MV-4-11 (cell line): ENCODE measurements at regions not wholly inside any gene's neighbourhood (a gene's known extent, or its start where the extent isn't known, plus 50 kb on each side); places are given as distances from the start of the nearest gene placed in this dataset.
"Not testable (repeated sequence)": the region's sequence is repeated elsewhere in the genome, so short reads cannot be mapped to it uniquely, and the experiment has no call there.

Experiments
- DNase-seq: peaks from one replicate; lab custom pipeline; 2025; lab: John Stamatoyannopoulos, UW

DNA sequence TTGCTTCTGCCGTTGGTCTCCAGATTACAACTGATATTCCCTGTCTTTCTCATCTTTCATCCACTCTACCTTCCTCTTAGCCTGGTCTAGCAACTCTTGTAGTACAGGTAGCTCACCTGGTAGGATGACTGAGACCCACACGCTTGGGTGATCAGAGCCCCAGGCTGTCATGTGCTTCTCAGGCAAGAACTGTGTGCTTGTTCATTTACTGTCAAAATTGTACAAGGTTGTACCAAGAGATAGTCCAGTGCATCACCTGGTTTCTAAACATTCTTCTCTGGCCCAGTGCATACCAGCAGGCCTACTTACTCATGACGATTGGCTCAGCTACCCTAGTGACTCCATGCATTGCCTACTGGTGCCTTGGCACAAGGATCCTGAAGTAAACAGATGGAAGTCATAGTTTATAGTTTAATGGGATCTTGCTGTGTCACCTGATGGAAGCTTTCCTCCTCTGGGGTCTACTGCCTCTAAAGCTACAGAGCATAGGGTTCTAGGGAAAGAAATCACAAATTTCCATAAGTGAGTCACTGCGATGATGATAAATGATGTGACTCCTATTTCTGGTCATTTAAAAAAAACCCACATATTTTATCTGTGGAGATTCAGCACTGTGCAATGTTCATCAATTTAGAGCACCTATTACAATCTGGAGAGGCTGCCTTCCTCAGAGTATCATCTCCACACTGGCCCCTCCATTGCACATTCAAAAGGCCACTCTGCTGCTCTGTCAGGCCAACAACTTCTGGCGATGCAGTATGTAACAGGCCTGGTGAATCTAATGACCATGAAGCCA, 481.8 kb upstream of the MEIS1 start:
- DNase-seq: no peak

- DNase-seq: no peak
Measured at GRCh38 chr2:65944213-65944612, 490.7 kb upstream of the MEIS1 start.

DNA sequence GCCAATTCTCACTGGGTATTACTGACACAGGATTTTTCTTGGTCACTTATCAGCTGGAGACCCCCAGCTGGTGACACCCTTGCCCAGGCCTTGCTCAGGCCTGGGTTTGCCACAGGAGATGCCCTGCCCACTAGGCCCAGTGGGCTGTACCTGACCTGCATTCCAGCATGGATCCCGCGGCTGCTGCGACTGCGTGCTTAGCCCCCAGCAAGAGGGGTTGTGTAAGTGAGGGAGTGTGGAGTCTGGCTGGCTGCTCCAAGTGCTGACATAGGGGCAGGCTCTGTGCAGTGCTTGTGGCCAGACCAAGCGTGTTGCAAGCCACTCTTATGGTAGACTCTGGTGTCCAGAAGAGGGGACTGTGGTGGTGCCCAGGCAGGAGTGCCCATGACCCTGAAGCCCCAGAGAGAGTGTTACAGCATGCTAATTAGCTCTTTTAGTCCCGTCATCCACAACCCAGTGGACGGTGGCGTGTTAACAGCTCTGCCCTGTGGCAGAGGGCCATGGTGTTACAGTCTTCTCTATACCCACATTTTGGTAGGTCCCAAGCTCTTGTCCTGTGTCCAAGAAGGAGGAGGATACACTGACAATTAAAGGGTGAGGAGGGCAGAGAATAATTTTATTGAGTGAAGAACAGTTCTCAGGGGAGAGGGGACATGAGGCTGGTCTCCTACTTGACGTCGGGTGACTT, 491.7 kb upstream of the MEIS1 start:
- DNase-seq: no peak

- peak; percentile 89 for DNase-seq
Measured at GRCh38 chr2:65940856-65941255, 494.1 kb upstream of the MEIS1 start.

DNA sequence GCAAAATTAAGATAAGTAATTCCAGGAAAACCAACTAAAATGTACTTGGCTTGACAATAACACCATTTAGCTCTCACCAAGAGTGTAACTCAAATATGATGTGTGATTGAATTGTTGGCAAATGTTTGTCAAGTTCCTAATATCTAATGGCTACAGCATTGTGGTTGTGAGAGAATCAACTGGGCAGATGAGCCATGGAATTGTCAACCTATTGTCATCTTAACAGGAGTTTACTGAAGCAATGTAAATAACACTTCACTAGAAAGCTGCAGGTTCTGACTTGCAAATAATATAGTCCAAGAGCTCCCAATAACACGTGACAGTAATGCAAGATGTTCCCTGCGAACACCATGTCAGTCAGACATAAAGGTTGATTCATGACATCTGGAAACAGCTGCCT, 495.2 kb upstream of the MEIS1 start:
- DNase-seq: no peak

DNA sequence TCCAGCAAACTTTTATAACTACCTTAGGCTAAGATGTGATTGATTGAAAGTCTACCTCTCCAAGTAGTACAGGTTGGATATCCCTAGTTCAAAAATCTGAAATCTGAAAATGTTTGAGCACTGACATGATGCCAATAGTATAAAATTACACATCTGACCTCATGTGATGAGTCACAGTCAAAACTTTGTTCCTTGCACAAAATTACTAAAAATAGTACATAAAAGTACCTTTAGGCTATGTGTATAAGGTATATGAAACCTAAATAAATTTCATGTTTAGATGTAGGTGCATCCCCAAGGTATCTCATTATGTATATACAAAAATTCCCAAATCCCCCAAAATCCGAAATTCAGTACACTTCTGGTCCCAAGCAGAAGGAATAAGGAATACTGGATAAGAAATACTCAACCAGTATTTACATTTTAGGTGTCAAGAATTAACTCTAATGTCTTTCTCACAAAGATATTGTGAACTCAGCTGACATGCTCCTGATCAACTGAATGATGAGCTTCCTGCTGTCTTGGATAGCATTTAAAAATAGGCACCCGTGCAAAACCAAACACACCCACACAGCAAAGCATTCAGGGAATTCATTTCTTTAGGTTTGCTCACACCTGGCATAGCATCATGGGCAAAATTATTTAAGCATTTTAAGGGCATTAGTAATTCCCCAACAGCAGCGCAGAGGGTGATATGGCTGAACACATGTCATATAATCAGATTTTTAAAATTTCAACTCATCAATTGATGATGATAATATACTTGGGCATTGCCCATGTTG, 497.4 kb upstream of the MEIS1 start:
- no peak for DNase-seq

GRCh38 chr2:65934992-65935629, 499.8 kb upstream of the MEIS1 start:
- DNase-seq: peak; percentile 25

- no peak for DNase-seq
Measured at GRCh38 chr2:65932571-65932970, 500.2 kb upstream of the SPRED2 start.

DNA sequence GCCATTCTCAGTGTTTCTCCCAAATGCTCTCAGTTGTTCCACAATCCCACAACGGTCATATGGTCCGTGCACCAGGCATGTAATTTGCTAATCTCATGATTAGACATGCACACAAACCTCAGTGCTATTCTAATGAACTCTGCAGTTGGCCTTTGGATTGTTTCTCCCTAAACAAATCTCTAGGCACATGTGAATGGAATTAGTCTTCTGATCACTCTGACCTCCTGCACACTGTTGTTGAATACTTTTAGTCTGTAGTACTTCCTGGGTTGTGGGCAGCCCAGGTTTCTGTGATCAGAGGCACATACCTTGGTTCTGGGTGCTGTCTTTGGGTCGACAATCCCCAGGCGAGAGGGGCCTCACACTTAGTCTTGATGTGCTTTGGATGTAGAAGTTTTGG, 498.7 kb upstream of the SPRED2 start:
- no peak for DNase-seq

GRCh38 chr2:65930259-65930658, 497.9 kb upstream of the SPRED2 start:
- no peak for DNase-seq

- DNase-seq: not testable (repeated sequence)
Measured at GRCh38 chr2:65929664-65930063, 497.3 kb upstream of the SPRED2 start.

- DNase-seq: peak; percentile 97
Measured at GRCh38 chr2:65922794-65923193, 490.4 kb upstream of the SPRED2 start.

DNA sequence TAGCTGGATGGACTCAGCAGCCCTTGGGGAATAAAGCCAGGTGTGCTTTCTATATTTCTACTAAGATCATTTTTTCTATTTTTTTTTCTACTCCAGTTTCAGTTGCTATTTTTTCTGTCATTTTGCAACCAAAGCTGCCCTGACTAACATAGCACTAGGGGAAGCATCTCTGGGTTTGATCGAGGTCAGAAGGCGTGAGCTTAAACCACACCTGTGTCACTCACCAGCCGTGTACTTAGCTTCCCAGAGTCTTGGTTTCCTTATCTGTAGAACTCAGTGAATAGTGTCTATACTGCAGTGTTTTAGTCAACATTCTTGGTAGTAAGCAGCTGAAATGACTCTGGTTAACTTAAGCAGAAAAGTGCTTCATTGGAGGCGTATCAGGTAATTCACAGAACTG, 489.6 kb upstream of the SPRED2 start:
- DNase-seq: peak; percentile 43

- DNase-seq: no peak
Measured at GRCh38 chr2:65921116-65921515, 488.7 kb upstream of the SPRED2 start.

- DNase-seq: no peak
Measured at GRCh38 chr2:65920659-65921058, 488.3 kb upstream of the SPRED2 start.

DNA sequence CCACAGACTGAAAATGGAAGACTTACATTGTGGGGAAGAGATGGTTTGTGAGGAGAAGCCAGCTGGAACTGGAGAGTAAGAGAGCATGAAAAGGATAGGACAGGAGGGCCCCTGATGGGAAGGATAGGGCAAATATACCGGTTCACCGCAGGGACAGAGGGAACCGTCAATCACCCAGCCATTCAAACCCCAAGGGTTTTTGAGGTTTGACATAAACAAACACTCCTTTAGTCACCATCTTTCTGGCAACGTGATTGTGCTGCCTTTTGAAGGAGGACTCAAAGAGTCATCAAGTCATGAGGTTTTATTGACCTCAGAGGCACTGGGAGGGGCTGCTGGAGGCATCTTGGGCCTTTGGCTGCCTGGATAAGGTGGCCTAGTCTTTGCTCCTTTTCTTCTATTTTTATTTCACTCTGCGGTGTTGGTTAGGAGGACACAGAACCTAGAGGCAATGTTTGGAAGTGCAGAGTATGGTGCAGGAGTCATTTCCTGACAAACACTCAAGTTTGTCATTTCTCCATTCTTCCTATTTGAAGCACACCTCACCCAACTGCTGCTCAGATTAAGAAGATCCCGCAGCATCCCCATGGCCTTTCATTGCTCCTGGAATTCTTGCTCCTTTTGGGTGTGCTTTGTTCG, 487.3 kb upstream of the SPRED2 start:
- DNase-seq: no peak

- DNase-seq: no peak
Measured at GRCh38 chr2:65918760-65919187, 486.4 kb upstream of the SPRED2 start.

- no peak for DNase-seq
Measured at GRCh38 chr2:65917986-65918385, 485.6 kb upstream of the SPRED2 start.

GRCh38 chr2:65916785-65917295, 484.4 kb upstream of the SPRED2 start:
- DNase-seq: no peak

DNA sequence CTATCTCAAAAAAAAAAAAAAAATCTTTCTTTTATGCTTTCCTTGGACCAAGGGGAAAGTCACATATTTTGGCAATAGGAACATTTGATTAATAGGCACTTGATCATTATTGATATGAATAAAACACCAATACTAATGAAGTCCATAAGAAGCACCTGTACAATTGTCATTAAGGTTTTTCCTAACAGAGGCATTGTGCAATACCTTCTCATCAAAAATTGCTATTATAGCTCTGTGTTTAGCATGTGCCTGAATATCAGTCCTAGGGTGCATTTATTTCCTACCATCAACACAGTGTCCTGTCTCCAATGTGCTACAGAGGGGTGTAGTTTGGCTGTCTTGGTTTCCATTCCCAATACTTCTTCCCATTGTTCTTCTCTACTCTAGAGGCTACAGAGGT, 483.8 kb upstream of the SPRED2 start:
- DNase-seq: no peak

GRCh38 chr2:65915273-65915672, 482.9 kb upstream of the SPRED2 start:
- no peak for DNase-seq
